ENCODE measurements at regions not wholly inside any gene's neighbourhood (a gene's known extent, or its start where the extent isn't known, plus 50 kb on each side); places are given as distances from the start of the nearest gene placed in this dataset.

DNA sequence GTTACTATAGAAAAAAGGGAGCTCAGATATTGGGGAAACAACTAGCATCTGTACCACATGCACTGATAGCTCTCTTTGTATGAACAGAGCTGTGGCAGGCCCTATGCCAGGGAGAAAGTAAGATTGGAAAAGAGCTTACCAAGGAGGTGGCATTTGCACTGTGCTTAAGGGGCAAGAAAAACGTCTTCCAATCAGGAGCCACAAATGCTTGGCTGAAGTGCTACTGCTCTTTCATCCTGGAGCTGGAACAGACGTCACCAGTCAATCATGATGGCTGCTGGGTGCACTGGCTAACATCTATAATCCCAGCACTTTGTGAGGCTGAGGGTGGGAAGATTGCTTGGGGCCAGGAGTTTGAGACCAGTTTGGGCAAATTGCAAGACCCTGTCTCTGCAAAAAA is 218.5 kb downstream of the SEC14L1 start:
- TF ChIP-seq TEAD4 (IDR thresholded peaks at IDR 0.05) (no peak), TAF1 (IDR thresholded peaks at IDR 0.05; ENCODE audit: low read depth) (no peak), FOXM1 (IDR thresholded peaks at IDR 0.05; ENCODE audit: borderline replicate concordance, low read depth) (no peak), CREB1 (IDR thresholded peaks at IDR 0.05; ENCODE audit: low read depth) (no peak), EP300 (IDR thresholded peaks at IDR 0.05; ENCODE audit: borderline replicate concordance) (no peak), CEBPB (IDR thresholded peaks at IDR 0.05) (no peak), EGR1 (IDR thresholded peaks at IDR 0.05) (no peak)
- TF ChIP-seq, protein P1, sequence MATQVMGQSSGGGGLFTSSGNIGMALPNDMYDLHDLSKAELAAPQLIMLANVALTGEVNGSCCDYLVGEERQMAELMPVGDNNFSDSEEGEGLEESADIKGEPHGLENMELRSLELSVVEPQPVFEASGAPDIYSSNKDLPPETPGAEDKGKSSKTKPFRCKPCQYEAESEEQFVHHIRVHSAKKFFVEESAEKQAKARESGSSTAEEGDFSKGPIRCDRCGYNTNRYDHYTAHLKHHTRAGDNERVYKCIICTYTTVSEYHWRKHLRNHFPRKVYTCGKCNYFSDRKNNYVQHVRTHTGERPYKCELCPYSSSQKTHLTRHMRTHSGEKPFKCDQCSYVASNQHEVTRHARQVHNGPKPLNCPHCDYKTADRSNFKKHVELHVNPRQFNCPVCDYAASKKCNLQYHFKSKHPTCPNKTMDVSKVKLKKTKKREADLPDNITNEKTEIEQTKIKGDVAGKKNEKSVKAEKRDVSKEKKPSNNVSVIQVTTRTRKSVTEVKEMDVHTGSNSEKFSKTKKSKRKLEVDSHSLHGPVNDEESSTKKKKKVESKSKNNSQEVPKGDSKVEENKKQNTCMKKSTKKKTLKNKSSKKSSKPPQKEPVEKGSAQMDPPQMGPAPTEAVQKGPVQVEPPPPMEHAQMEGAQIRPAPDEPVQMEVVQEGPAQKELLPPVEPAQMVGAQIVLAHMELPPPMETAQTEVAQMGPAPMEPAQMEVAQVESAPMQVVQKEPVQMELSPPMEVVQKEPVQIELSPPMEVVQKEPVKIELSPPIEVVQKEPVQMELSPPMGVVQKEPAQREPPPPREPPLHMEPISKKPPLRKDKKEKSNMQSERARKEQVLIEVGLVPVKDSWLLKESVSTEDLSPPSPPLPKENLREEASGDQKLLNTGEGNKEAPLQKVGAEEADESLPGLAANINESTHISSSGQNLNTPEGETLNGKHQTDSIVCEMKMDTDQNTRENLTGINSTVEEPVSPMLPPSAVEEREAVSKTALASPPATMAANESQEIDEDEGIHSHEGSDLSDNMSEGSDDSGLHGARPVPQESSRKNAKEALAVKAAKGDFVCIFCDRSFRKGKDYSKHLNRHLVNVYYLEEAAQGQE (IDR thresholded peaks at IDR 0.05; ENCODE audit: low read depth) = no peak

Data from Ishikawa (cell line).